ENCODE measurements at regions not wholly inside any gene's neighbourhood (a gene's known extent, or its start where the extent isn't known, plus 50 kb on each side); places are given as distances from the start of the nearest gene placed in this dataset.

GRCh38 chr2:223474893-223475292 lies 127.3 kb downstream of the SCG2 start:
- TF ChIP-seq, protein P1, sequence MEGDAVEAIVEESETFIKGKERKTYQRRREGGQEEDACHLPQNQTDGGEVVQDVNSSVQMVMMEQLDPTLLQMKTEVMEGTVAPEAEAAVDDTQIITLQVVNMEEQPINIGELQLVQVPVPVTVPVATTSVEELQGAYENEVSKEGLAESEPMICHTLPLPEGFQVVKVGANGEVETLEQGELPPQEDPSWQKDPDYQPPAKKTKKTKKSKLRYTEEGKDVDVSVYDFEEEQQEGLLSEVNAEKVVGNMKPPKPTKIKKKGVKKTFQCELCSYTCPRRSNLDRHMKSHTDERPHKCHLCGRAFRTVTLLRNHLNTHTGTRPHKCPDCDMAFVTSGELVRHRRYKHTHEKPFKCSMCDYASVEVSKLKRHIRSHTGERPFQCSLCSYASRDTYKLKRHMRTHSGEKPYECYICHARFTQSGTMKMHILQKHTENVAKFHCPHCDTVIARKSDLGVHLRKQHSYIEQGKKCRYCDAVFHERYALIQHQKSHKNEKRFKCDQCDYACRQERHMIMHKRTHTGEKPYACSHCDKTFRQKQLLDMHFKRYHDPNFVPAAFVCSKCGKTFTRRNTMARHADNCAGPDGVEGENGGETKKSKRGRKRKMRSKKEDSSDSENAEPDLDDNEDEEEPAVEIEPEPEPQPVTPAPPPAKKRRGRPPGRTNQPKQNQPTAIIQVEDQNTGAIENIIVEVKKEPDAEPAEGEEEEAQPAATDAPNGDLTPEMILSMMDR (optimal IDR thresholded peaks at IDR 0.05 in 1 of 3, IDR thresholded peaks at IDR 0.05 in 1 of 3, conservative IDR thresholded peaks at IDR 0.05 in 1 of 3; ENCODE audit: extremely low read depth in 1 of 3, insufficient read depth in 2 of 3, low read length in 3 of 3): no peak
- TF ChIP-seq EZH2 (IDR thresholded peaks at IDR 0.05; ENCODE audit: low read length): no peak

Measured in keratinocyte (primary cell).